ENCODE measurements at regions not wholly inside any gene's neighbourhood (a gene's known extent, or its start where the extent isn't known, plus 50 kb on each side); places are given as distances from the start of the nearest gene placed in this dataset.
"Not testable (repeated sequence)": the region's sequence is repeated elsewhere in the genome, so short reads cannot be mapped to it uniquely, and the experiment has no call there.

DNA sequence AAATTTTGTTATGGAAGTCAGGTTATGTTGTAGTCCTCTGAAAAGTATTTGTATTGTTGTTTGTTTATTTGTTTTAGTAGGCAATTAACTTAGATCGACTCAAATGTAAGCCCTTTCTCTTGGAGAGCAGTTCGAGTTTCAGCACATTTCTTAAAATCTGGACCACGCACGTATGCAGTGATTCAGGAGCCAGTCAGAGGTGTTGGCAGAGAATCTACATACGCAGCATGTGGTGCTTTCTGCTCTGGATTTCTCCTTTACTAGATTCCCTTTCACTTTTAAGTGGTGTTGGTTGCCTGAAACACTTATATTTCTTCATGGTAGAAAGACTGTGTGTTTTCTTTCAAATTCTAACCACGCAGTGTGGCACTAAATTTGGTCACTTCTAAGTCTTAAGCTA, 773.9 kb upstream of the LRATD1 start:
- TF ChIP-seq, protein P1, sequence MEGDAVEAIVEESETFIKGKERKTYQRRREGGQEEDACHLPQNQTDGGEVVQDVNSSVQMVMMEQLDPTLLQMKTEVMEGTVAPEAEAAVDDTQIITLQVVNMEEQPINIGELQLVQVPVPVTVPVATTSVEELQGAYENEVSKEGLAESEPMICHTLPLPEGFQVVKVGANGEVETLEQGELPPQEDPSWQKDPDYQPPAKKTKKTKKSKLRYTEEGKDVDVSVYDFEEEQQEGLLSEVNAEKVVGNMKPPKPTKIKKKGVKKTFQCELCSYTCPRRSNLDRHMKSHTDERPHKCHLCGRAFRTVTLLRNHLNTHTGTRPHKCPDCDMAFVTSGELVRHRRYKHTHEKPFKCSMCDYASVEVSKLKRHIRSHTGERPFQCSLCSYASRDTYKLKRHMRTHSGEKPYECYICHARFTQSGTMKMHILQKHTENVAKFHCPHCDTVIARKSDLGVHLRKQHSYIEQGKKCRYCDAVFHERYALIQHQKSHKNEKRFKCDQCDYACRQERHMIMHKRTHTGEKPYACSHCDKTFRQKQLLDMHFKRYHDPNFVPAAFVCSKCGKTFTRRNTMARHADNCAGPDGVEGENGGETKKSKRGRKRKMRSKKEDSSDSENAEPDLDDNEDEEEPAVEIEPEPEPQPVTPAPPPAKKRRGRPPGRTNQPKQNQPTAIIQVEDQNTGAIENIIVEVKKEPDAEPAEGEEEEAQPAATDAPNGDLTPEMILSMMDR (conservative IDR thresholded peaks at IDR 0.05; ENCODE audit: control insufficient read depth, insufficient read depth, low read depth, low read length) = no peak

DNA sequence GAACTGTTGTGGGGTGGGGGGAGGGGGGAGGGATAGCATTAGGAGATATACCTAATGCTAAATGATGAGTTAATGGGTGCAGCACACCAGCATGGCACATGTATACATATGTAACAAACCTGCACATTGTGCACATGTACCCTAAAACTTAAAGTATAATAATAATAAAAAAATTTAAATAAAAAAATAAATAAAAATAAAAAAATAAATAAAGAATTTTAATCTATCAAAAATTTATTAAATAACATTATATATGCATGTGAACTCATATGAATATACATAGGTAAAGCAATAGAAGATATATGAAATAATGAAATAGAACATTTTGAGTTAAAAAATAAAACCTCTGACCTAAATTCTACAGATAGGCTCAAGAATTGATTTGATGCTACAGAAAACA, 764.2 kb upstream of the LRATD1 start:
- not testable (repeated sequence) for DNase-seq (ENCODE audit: low read depth); H3K4me3 ChIP-seq (ENCODE audit: control insufficient read depth, low read depth, low read length)

More for the DNA sequence above, 773.9 kb upstream of the LRATD1 start:
- peak; percentile 80 for DNase-seq (ENCODE audit: low read depth)
- H3K4me3 ChIP-seq (ENCODE audit: control insufficient read depth, low read depth, low read length) = no peak overlapping the region

DNA sequence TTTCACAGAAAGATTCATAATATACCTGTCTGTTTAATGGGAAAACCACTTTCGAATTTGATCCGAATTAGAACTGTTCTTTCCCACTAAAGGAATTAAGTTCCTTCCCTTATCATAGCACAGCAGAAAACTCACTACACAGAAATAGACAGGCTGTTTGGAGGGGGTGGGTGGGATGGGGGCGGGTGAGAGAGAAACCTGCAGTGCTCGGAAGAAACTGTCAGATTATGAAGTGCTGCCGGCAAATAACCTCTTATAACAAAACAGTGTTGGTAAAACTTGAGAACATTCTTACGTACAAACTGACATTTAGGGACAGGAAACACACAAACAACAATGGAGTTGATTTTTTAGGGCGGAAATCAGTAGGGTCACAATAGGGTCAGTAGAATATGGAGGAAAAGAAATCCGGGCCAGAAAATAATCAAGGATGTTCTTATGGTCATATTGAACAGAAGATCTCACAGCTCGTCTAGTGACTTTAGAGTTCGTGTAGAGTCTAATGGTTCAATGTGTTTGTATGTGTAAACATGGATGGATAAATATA, 756.0 kb upstream of the LRATD1 start:
- no peak for DNase-seq (ENCODE audit: low read depth)
- H3K4me3 ChIP-seq (ENCODE audit: control insufficient read depth, low read depth, low read length) = no peak overlapping the region
- TF ChIP-seq, protein P1 (conservative IDR thresholded peaks at IDR 0.05; ENCODE audit: control insufficient read depth, insufficient read depth, low read depth, low read length) = no peak

DNA sequence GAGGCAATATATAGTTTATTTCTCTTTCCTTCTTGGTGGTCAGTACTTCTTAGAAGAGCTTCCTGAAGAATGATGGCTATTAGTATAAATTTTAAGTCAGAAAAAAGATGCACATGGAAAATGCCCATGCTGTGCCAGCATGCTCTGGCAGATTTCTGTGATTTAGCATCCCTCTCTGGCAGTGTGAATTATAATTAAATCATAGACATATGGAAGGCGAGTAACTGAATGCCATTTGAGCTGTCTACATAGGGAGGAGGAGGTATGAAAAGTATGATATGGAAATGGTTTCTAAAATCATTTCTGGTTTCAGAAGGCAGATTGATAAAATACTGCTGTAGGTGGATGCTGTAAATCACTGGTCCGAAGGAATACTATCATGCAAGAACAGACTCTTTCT, 754.9 kb upstream of the LRATD1 start:
- no peak overlapping the region for H3K4me3 ChIP-seq (ENCODE audit: control insufficient read depth, low read depth, low read length)
- TF ChIP-seq, protein P1 (conservative IDR thresholded peaks at IDR 0.05; ENCODE audit: control insufficient read depth, insufficient read depth, low read depth, low read length) = no peak
- DNase-seq (ENCODE audit: low read depth) = no peak

DNA sequence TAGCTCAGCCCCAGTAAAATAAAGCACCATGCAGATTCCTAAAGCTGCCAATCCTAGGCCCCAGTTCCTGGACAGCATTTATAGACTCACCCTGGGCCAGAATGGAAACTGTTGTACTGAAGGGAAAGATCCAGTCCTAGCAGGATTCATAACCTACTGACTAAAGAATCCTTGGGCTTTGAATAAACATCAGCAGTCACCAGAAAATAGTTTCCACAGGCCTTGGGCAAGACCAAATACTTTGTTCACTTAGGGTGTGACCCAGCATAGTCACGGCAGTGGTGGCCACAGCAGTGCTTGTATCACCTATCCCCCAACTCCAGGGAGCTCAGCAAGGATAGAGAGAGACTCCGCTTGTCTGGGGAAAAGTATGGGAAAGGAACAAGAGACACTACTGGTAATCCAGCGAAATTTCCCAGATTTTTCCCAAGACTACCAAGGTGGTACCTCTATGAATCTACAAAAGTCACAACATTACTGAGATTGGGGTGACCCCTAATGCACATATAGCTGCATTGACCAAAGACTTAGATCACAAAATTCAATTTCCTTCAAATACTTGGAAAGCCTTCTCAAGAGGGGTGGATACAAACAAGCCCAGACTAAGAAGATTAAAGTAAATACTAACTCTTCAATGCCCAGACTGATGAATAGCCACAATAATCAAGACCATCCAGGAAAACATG, 748.1 kb upstream of the LRATD1 start:
- TF ChIP-seq, protein P1 (conservative IDR thresholded peaks at IDR 0.05; ENCODE audit: control insufficient read depth, insufficient read depth, low read depth, low read length) = no peak
- peak; percentile 5 for DNase-seq (ENCODE audit: low read depth)
- no peak overlapping the region for H3K4me3 ChIP-seq (ENCODE audit: control insufficient read depth, low read depth, low read length)

DNA sequence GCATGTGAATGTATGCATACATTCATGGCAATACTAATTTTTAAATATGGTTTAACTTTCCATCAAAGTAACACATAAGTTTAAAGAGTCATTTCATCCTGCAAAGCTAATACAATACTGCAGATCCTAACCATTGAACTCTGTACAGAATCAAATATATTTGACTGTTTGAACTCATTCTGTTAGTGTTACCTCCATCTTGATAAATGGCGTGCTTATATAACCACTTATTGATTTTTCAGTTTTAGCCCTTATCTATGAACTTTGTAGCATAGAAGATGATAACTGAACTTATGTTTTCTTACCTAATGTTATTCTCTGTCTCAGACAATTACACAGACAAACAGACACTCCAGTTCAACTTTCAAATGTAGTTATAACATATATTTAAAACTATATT, 731.0 kb upstream of the LRATD1 start:
- DNase-seq (ENCODE audit: low read depth) = no peak
- no peak overlapping the region for H3K4me3 ChIP-seq (ENCODE audit: control insufficient read depth, low read depth, low read length)
- TF ChIP-seq, protein P1 (conservative IDR thresholded peaks at IDR 0.05; ENCODE audit: control insufficient read depth, insufficient read depth, low read depth, low read length) = no peak

DNA sequence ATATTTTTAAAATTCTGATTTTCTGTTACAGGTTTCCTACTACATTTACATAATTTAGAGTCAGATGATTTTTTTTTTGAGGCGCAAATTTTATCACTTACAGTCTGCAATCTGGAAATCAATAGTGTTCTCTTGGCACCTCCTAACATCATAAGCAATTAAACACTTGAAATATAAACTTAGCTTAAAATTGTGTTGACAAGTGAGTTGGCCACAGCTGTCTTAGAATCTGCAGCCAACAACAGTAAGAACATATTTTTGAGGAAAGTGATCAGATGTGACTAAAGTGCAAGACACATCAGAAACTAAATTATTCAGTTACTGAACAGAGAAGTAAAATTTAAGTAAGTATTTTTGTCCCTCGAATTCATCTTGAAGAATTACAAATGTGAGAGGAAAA, 726.7 kb upstream of the LRATD1 start:
- TF ChIP-seq, protein P1 (conservative IDR thresholded peaks at IDR 0.05; ENCODE audit: control insufficient read depth, insufficient read depth, low read depth, low read length) = no peak
- DNase-seq (ENCODE audit: low read depth) = no peak

More for the DNA sequence above, 726.7 kb upstream of the LRATD1 start:
- no peak overlapping the region for H3K4me3 ChIP-seq (ENCODE audit: control insufficient read depth, low read depth, low read length)

Measured in fibroblast of mammary gland (primary cell).